Parathyroid adenoma (tissue), 2 donors: ENCODE measurements at regions not wholly inside any gene's neighbourhood (a gene's known extent, or its start where the extent isn't known, plus 50 kb on each side); places are given as distances from the start of the nearest gene placed in this dataset.

Experiments used
- H2AFZ ChIP-seq: fragments of 300-600 bp; sonication (generic); one replicate; pipeline ENCODE4 v1.7.0; 2017; ENCODE audit warnings: antibody characterized with exemption, mild to moderate bottlenecking
- H3K27ac ChIP-seq: fragments of 300-600 bp; sonication (generic); one replicate; pipeline ENCODE4 v1.7.0; 2017
- H3K27me3 ChIP-seq: fragments of 300-600 bp; sonication (generic); one replicate; pipeline ENCODE4 v1.7.0; 2017; ENCODE audit warnings: low read length; ENCODE audit not compliant: control insufficient read depth, insufficient read depth
- H3K36me3 ChIP-seq: fragments of 300-600 bp; sonication (generic); one replicate; pipeline ENCODE4 v1.7.0; 2017; ENCODE audit warnings: low read length; ENCODE audit not compliant: control insufficient read depth, insufficient read depth
- H3K4me1 ChIP-seq: fragments of 300-600 bp; sonication (generic); one replicate; pipeline ENCODE4 v1.7.0; 2017; ENCODE audit warnings: control low read depth
- H3K4me2 ChIP-seq: fragments of 300-600 bp; sonication (generic); one replicate; pipeline ENCODE4 v1.7.0; 2017; ENCODE audit warnings: low read length
- H3K4me3 ChIP-seq: fragments of 300-600 bp; sonication (generic); one replicate; pipeline ENCODE4 v1.7.0; 2017; ENCODE audit warnings: low read depth, low read length
- H3K79me2 ChIP-seq: fragments of 300-600 bp; sonication (generic); one replicate; pipeline ENCODE4 v1.7.0; 2017; ENCODE audit warnings: control low read depth
- H3K9ac ChIP-seq: fragments of 300-600 bp; sonication (generic); one replicate; pipeline ENCODE4 v1.7.0; 2017; ENCODE audit warnings: mild to moderate bottlenecking
- H3K9me3 ChIP-seq: fragments of 300-600 bp; sonication (generic); one replicate; pipeline ENCODE4 v1.7.0; 2017; ENCODE audit warnings: low read length; ENCODE audit not compliant: control insufficient read depth
- CTCF ChIP-seq: fragments of 300-600 bp; sonication (generic); IDR thresholded peaks from one replicate; pipeline ENCODE4 v1.7.0; 2017; ENCODE audit warnings: antibody characterized with exemption, mild to moderate bottlenecking
- donor health status: primary hyperparathyroidism.

- TF ChIP-seq CTCF, result no peak
These were observed 1088.1 kb downstream of the NR2F1-AS1 start for GRCh38 chr5:92492908-92493307.

GRCh38 chr5:92484484-92484883 is 1096.5 kb downstream of the NR2F1-AS1 start:
- H3K27me3 ChIP-seq, result no peaks in the 10 kb centered on the region
- H3K9me3 ChIP-seq, result no peaks in the 10 kb centered on the region
- H3K9ac ChIP-seq, result no peak overlapping the region
- H3K4me3 ChIP-seq, result no peak overlapping the region
- H3K4me1 ChIP-seq, result no peaks in the 10 kb centered on the region
- no peak overlapping the region for H3K4me2 ChIP-seq
- H2AFZ ChIP-seq, result no peak overlapping the region
- no peak for TF ChIP-seq CTCF
- H3K27ac ChIP-seq, result no peak overlapping the region
- H3K79me2 ChIP-seq, result no peaks in the 10 kb centered on the region
- H3K36me3 ChIP-seq, result no peaks in the 10 kb centered on the region

More at GRCh38 chr5:92492908-92493307, 1088.1 kb downstream of the NR2F1-AS1 start:
- Histone ChIP-seq H3K9me3 (no peaks in the 10 kb centered on the region), H3K4me2 (no peak overlapping the region), H3K27me3 (no peaks in the 10 kb centered on the region), H3K27ac (no peak overlapping the region), H3K4me3 (no peak overlapping the region), H3K36me3 (no peaks in the 10 kb centered on the region), H3K4me1 (no peaks in the 10 kb centered on the region), H2AFZ (no peak overlapping the region), H3K9ac (no peak overlapping the region), H3K79me2 (no peaks in the 10 kb centered on the region)

GRCh38 chr5:92472981-92473566 is 1090.0 kb upstream of the ARRDC3 start:
- H3K79me2 ChIP-seq, result no peaks in the 10 kb centered on the region
- no peak overlapping the region for H3K4me2 ChIP-seq
- TF ChIP-seq CTCF, result no peak
- no peaks in the 10 kb centered on the region for H3K4me1 ChIP-seq
- H3K9me3 ChIP-seq, result no peaks in the 10 kb centered on the region
- H2AFZ ChIP-seq, result no peak overlapping the region
- H3K4me3 ChIP-seq, result no peak overlapping the region
- no peaks in the 10 kb centered on the region for H3K36me3 ChIP-seq
- no peak overlapping the region for H3K9ac ChIP-seq
- no peak overlapping the region for H3K27ac ChIP-seq
- H3K27me3 ChIP-seq, result no peaks in the 10 kb centered on the region

- no peak overlapping the region for H2AFZ ChIP-seq
- no peak for TF ChIP-seq CTCF
These were observed 1088.7 kb upstream of the ARRDC3 start for GRCh38 chr5:92471861-92472260.

GRCh38 chr5:92470770-92471169 is 1087.7 kb upstream of the ARRDC3 start:
- no peak overlapping the region for H3K27ac ChIP-seq
- H3K4me3 ChIP-seq, result no peak overlapping the region
- no peaks in the 10 kb centered on the region for H3K27me3 ChIP-seq
- no peaks in the 10 kb centered on the region for H3K36me3 ChIP-seq
- no peaks in the 10 kb centered on the region for H3K9me3 ChIP-seq
- H2AFZ ChIP-seq, result no peak overlapping the region
- no peak overlapping the region for H3K4me2 ChIP-seq
- H3K9ac ChIP-seq, result no peak overlapping the region
- TF ChIP-seq CTCF, result no peak
- H3K79me2 ChIP-seq, result no peaks in the 10 kb centered on the region
- no peaks in the 10 kb centered on the region for H3K4me1 ChIP-seq

More at GRCh38 chr5:92471861-92472260, 1088.7 kb upstream of the ARRDC3 start:
- Histone ChIP-seq H3K9me3 (no peaks in the 10 kb centered on the region), H3K36me3 (no peaks in the 10 kb centered on the region), H3K9ac (no peak overlapping the region), H3K27me3 (no peaks in the 10 kb centered on the region), H3K4me2 (no peak overlapping the region), H3K4me1 (no peaks in the 10 kb centered on the region), H3K4me3 (no peak overlapping the region), H3K27ac (no peak overlapping the region), H3K79me2 (no peaks in the 10 kb centered on the region)
